Lower leg skin (tissue), 3 donors: ENCODE measurements at regions not wholly inside any gene's neighbourhood (a gene's known extent, or its start where the extent isn't known, plus 50 kb on each side); places are given as distances from the start of the nearest gene placed in this dataset.

Source experiments
- POLR2A ChIP-seq, 2 donors: fragments of 450-650 bp; IDR thresholded peaks; one replicate each; pipeline ENCODE4 v1.6.1; 2016 to 2017; ENCODE audit warnings: antibody characterized with exemption in 2 of 2, mild to moderate bottlenecking in 1 of 2, moderate library complexity in 1 of 2
- TF ChIP-seq, protein P1 (sequence below), 3 donors: fragments of 450-650 bp; IDR thresholded peaks; one replicate each; pipeline ENCODE4 v1.5.1; 2016; ENCODE audit warnings: antibody characterized with exemption in 3 of 3, mild to moderate bottlenecking in 3 of 3, moderate library complexity in 2 of 3

- TF ChIP-seq, protein P1, sequence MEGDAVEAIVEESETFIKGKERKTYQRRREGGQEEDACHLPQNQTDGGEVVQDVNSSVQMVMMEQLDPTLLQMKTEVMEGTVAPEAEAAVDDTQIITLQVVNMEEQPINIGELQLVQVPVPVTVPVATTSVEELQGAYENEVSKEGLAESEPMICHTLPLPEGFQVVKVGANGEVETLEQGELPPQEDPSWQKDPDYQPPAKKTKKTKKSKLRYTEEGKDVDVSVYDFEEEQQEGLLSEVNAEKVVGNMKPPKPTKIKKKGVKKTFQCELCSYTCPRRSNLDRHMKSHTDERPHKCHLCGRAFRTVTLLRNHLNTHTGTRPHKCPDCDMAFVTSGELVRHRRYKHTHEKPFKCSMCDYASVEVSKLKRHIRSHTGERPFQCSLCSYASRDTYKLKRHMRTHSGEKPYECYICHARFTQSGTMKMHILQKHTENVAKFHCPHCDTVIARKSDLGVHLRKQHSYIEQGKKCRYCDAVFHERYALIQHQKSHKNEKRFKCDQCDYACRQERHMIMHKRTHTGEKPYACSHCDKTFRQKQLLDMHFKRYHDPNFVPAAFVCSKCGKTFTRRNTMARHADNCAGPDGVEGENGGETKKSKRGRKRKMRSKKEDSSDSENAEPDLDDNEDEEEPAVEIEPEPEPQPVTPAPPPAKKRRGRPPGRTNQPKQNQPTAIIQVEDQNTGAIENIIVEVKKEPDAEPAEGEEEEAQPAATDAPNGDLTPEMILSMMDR (IDR thresholded peaks at IDR 0.05): no peak
- TF ChIP-seq POLR2A (IDR thresholded peaks at IDR 0.05): no peak
These were observed 230.9 kb upstream of the JARID2 start for GRCh38 chr6:15014958-15015357.
